ENCODE measurements at regions not wholly inside any gene's neighbourhood (a gene's known extent, or its start where the extent isn't known, plus 50 kb on each side); places are given as distances from the start of the nearest gene placed in this dataset.

- TF ChIP-seq CTCF (IDR thresholded peaks at IDR 0.05) (no peak), POLR2A (IDR thresholded peaks at IDR 0.05) (no peak)
Measured at GRCh38 chr7:25858525-25859411, 293.2 kb upstream of the NFE2L3 start.
